Activated naive CD8-positive, alpha-beta T cell (primary cell): ENCODE measurements at regions not wholly inside any gene's neighbourhood (a gene's known extent, or its start where the extent isn't known, plus 50 kb on each side); places are given as distances from the start of the nearest gene placed in this dataset.

Experiments
- H3K27ac Mint-ChIP-seq: one replicate; pipeline ENCODE4 v1.8.0; 2021; ENCODE audit warnings: mixed read lengths
- H3K27me3 Mint-ChIP-seq: one replicate; pipeline ENCODE4 v1.8.0; 2021; ENCODE audit warnings: mixed read lengths
- H3K36me3 Mint-ChIP-seq: one replicate; pipeline ENCODE4 v1.8.0; 2021; ENCODE audit warnings: mixed read lengths
- H3K4me1 Mint-ChIP-seq: one replicate; pipeline ENCODE4 v1.8.0; 2021; ENCODE audit warnings: low read depth, mixed read lengths
- H3K4me3 Mint-ChIP-seq: one replicate; pipeline ENCODE4 v1.8.0; 2021; ENCODE audit warnings: mild to moderate bottlenecking, mixed read lengths
- H3K9me3 Mint-ChIP-seq: one replicate; pipeline ENCODE4 v1.8.0; 2021; ENCODE audit warnings: low read depth, mixed read lengths

DNA sequence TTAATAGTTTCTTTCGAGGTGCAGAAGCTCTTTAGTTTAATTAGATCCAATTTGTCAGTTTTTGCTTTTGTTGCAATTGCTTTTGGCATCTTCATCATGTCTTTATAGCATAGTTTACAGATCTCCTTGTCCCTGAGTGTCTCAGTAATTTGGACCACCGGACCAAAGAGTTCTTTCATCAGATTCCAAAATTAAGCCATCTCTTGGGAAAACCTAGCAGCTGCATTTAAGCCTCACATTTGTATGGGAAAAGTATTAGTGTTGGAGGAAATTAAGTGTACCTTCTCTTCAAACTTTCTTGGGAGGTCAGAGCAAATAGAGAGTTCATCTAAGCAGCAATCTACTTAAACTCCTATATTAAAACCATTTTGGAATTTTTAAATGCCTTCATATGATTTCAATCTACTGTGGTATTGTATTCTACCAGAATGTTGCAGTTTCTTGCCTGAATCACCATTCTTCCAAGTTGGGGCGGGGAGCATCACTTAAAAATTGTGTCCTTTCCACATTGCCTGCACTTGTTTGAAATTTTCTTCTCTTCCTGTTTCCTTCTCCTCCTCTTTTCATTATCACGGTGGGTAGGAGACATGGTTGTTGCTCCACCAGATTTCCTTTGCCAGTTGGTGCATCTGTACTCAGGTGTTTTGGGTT lies 97.3 kb upstream of the DAB2 start:
- Mint-ChIP-seq H3K27ac (no peak overlapping the region), H3K27me3 (peaks cover 4% of the 10 kb centered on the region)

DNA sequence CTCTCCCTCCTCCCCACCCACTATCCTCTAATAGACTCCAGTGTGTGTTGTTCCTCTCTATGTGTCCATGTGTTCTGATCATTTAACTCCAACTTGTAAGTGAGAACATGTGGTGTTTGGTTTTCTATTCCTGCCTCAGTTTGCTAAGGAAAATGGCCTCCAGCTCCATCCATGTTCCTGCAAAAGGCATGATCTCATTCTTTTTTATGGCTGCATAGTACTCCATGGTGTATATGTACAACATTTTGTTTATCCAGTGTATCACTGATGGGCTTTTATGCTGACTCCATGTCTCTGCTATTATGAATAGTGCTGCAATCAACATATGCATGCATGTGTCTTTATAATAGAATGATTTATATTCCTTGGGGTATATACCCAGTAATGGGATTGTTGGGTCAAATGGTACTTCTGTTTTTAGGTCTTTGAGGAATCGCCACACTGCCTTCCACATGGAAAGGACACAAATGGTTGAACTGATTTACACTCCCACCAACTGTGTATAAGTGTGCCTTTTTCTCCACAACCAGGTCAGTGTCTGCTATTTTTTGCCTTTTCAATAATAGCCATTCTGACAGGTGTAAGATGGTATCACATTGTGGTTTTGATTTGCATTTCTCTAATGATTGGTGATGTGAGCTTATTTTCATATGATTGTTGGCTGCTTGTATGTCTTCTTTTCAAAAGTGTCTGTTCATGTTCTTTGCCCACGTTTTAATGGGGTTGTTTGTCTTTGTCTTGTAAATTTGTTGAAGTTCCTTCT lies 96.5 kb upstream of the DAB2 start:
- H3K36me3 Mint-ChIP-seq = peaks cover 2% of the 10 kb centered on the region
- no peaks in the 10 kb centered on the region for H3K9me3 Mint-ChIP-seq
- H3K4me3 Mint-ChIP-seq = no peak overlapping the region
- H3K27ac Mint-ChIP-seq = no peak overlapping the region
- peaks cover 6% of the 10 kb centered on the region for H3K27me3 Mint-ChIP-seq
- no peaks in the 10 kb centered on the region for H3K4me1 Mint-ChIP-seq

More for the DNA sequence above, 97.3 kb upstream of the DAB2 start:
- Mint-ChIP-seq H3K4me3 (no peak overlapping the region), H3K9me3 (no peaks in the 10 kb centered on the region), H3K36me3 (no peaks in the 10 kb centered on the region), H3K4me1 (no peaks in the 10 kb centered on the region)

DNA sequence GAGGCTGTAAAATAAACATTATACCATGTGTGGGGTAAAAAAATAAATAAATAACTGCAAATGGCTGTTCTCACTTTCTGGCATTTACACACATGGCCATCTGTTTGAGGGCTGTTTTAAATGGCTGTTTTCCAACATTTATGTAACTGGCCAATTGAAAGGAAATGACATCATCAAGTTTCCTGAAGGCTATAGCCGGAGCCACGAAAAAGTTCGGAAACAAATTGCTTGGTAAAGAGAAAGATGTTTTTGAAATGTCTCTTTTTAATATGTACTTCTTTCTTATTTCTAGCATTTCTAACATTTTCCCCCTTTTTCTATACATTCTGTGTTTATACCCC lies 95.4 kb upstream of the DAB2 start:
- H3K36me3 Mint-ChIP-seq = peaks cover 2% of the 10 kb centered on the region
- H3K27me3 Mint-ChIP-seq = peaks cover 6% of the 10 kb centered on the region
- H3K4me3 Mint-ChIP-seq = no peak overlapping the region
- H3K27ac Mint-ChIP-seq = no peak overlapping the region
- no peaks in the 10 kb centered on the region for H3K4me1 Mint-ChIP-seq
- H3K9me3 Mint-ChIP-seq = no peaks in the 10 kb centered on the region

DNA sequence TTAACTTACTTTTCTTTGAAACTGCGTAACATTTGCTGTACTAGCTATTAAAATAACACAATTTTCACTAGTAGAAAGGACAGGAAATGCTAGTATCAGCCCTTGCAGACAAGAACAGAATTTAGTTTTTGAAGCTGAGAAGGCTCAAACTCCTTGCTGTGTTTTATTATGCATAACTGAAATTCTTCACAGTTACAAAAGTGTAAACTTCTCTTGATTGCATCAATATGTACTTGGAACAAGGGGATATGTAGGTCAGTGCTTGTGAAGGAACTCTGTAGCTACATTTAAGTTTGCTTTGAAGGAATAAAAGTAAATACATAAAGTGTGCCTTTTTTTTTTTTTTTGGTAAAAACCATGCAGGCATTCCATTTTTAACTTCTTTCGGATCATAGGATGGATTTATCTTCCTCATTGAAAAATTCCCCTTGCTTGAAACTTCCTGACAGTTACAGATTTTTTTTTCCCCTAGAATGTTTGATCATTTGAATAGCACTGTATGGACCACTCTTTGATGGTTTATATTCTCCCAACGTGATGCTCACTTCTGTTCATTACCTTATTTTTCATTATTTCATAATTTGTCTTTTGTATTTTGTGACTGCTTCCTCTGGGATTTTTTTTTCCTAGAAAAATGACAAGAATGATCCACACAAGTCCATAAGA lies 94.9 kb upstream of the DAB2 start:
- no peaks in the 10 kb centered on the region for H3K9me3 Mint-ChIP-seq
- no peak overlapping the region for H3K27ac Mint-ChIP-seq
- H3K27me3 Mint-ChIP-seq = peaks cover 6% of the 10 kb centered on the region
- H3K4me1 Mint-ChIP-seq = no peaks in the 10 kb centered on the region
- no peak overlapping the region for H3K4me3 Mint-ChIP-seq
- peaks cover 2% of the 10 kb centered on the region for H3K36me3 Mint-ChIP-seq

DNA sequence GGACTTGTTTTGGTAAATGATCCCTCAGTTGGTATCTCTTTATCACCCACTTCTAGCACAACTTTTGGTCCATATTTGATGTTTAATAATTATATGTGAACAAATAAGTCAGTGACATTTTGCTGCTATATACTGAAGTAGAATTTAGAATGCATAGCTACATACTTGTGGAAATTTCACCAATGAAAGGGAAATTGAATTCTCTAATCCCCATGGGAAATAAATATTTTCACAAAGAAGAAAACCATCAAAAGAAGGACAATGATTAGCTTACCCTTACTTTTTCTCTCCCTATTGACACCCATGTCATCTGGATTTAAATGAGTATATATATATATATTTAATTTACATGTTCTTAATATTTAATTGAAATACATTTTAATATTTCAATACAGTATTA lies 94.3 kb upstream of the DAB2 start:
- Mint-ChIP-seq H3K27ac (no peak overlapping the region), H3K36me3 (peaks cover 2% of the 10 kb centered on the region), H3K4me3 (no peak overlapping the region), H3K4me1 (no peaks in the 10 kb centered on the region), H3K9me3 (no peaks in the 10 kb centered on the region), H3K27me3 (peaks cover 6% of the 10 kb centered on the region)

DNA sequence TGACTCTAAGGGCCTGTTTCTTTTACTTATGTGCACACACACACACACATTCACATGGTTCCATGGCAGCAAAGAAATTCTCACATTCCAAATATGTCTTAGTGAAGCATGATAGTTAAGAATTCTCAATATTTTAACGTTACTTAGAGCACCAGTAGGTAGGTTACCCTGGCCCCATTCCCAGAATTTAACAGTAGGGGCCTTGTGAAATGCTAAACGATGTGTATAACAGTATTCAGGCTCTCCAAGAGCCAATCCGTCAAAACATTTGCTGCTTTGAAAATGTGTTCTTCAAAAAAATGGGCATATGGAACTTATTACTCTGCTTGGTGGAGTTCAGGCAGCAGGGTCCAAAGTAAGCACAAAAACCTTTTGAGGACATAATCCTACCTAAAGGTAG lies 93.7 kb upstream of the DAB2 start:
- Mint-ChIP-seq H3K4me3 (no peak overlapping the region), H3K36me3 (peaks cover 2% of the 10 kb centered on the region), H3K4me1 (no peaks in the 10 kb centered on the region), H3K9me3 (no peaks in the 10 kb centered on the region), H3K27ac (no peak overlapping the region), H3K27me3 (peaks cover 6% of the 10 kb centered on the region)

DNA sequence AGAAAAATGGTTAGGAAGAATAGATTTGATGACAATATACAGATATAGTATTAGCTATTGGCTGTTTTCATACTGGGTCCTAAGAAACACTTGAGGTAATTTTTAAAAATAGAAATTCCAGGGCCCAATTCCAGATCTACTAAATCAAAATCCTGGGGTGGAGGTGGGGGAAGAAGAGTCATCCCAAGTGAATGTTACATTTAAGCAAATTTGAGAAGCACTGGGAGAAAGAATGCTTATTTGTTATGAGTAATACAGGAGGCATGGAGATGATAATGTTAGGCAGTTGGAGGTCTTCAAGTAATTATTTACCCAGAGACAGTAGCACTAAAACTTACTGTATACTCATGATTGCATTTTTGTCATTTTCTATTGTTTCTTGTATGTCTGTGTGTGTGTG lies 93.0 kb upstream of the DAB2 start:
- H3K4me1 Mint-ChIP-seq = no peaks in the 10 kb centered on the region
- no peaks in the 10 kb centered on the region for H3K9me3 Mint-ChIP-seq
- peaks cover 6% of the 10 kb centered on the region for H3K27me3 Mint-ChIP-seq
- H3K27ac Mint-ChIP-seq = no peak overlapping the region
- peaks cover 2% of the 10 kb centered on the region for H3K36me3 Mint-ChIP-seq
- H3K4me3 Mint-ChIP-seq = no peak overlapping the region

DNA sequence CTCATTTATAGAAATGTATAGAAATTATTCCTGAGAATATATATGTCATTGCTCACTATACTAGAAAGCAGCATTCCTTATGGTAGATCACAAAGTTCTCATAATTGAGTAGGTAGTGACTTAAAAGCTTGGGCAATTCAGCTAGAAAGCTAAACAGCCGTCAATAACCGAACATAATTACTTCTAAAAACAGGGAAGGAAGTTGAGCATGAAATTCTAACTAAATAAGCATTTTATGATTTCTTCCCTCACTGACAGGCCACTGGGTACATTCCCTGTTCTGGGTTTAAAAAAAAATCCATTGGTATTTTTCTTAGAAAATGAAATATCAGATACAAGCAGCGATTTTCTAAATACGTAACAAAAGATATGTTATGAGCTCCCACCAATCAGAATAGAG lies 91.1 kb upstream of the DAB2 start:
- H3K4me1 Mint-ChIP-seq = no peaks in the 10 kb centered on the region

DNA sequence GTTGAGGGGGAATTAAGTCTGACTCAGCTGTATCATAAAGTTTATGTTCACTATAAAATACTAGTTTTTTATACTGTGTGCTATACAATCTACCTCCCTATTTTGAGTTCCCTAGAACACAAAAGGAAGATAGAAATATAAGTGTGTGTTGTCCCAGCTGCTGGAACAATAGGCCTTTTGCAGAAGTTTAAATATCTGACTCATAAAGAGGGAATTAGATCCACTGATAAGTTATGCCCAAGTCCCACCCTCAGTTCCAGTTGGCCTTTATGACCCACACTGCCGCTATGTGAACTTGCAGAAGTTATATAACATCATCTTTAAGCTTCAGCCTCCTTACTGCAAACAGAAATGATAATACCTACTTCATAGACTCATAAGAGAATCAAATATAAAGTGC lies 88.5 kb upstream of the DAB2 start:
- H3K27ac Mint-ChIP-seq = no peak overlapping the region
- H3K9me3 Mint-ChIP-seq = no peaks in the 10 kb centered on the region
- H3K36me3 Mint-ChIP-seq = peaks cover 2% of the 10 kb centered on the region
- H3K4me1 Mint-ChIP-seq = no peaks in the 10 kb centered on the region
- H3K27me3 Mint-ChIP-seq = peaks cover 1% of the 10 kb centered on the region
- no peak overlapping the region for H3K4me3 Mint-ChIP-seq

More for the DNA sequence above, 91.1 kb upstream of the DAB2 start:
- H3K9me3 Mint-ChIP-seq = no peaks in the 10 kb centered on the region
- no peak overlapping the region for H3K4me3 Mint-ChIP-seq
- H3K27me3 Mint-ChIP-seq = peaks cover 1% of the 10 kb centered on the region
- H3K27ac Mint-ChIP-seq = no peak overlapping the region
- H3K36me3 Mint-ChIP-seq = peaks cover 2% of the 10 kb centered on the region

DNA sequence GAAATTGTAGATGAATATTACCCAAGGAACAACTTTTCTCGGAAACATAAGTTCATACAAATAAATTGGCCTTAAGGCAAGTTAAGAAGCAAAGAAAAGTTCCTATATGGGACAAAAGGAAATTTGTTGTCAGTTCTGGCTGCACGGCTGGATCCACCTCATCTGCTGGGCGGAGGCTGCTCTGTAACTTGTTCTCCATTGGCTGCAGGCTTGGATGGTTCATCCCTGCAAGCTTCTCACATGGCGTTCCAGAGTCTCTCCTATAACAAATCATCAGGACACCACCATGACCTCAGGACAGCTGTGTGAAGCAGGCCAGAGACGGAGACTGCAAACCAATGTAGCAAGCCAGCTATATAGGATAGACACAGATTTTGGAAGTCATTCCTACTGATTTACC lies 81.4 kb upstream of the DAB2 start:
- H3K27me3 Mint-ChIP-seq = peaks cover 14% of the 10 kb centered on the region
- no peak overlapping the region for H3K27ac Mint-ChIP-seq
- no peaks in the 10 kb centered on the region for H3K4me1 Mint-ChIP-seq
- no peak overlapping the region for H3K4me3 Mint-ChIP-seq
- H3K9me3 Mint-ChIP-seq = no peaks in the 10 kb centered on the region
- H3K36me3 Mint-ChIP-seq = no peaks in the 10 kb centered on the region

DNA sequence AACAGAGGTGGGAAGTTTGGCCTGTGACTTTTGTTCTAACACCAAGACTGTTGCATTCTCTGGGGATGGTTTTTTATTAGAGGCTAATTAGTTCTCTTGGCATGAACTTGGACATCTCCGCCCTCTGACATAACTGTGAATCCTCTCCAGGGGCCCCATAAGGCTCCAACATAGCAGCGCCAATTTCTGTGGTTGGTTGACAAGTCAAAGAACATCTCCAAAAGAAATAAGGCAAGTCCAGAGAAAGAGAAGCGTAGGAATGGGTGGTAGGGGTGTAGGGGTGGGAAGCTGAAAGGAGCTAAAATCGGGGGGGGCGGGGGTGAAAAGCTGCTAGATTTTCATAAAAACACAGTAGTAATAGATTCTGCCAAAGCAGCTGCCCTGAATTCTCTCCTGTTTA lies 81.0 kb upstream of the DAB2 start:
- Mint-ChIP-seq H3K4me1 (no peaks in the 10 kb centered on the region), H3K36me3 (no peaks in the 10 kb centered on the region), H3K27me3 (peaks cover 14% of the 10 kb centered on the region), H3K9me3 (no peaks in the 10 kb centered on the region), H3K4me3 (no peak overlapping the region), H3K27ac (no peak overlapping the region)

DNA sequence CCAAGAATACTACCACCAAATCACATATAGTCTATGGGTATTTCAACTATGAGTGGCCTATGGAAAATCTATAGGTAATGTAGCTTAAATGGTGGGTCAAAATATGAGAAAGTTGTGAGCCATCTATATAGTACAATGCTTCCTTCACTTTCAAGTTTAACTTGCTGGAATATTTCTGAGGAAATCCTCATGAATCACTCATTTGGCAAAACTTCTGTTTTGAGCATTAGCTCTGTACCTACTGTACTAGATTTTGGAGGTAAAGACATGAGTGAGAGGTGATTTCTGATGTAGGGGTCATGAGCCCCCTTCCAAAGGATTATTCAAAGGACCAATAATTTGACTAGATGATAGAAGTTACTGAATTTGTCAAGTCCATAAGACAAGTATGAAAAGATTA lies 80.6 kb upstream of the DAB2 start:
- Mint-ChIP-seq H3K27ac (no peak overlapping the region), H3K4me3 (no peak overlapping the region), H3K36me3 (no peaks in the 10 kb centered on the region), H3K9me3 (no peaks in the 10 kb centered on the region), H3K27me3 (peaks cover 15% of the 10 kb centered on the region), H3K4me1 (no peaks in the 10 kb centered on the region)

DNA sequence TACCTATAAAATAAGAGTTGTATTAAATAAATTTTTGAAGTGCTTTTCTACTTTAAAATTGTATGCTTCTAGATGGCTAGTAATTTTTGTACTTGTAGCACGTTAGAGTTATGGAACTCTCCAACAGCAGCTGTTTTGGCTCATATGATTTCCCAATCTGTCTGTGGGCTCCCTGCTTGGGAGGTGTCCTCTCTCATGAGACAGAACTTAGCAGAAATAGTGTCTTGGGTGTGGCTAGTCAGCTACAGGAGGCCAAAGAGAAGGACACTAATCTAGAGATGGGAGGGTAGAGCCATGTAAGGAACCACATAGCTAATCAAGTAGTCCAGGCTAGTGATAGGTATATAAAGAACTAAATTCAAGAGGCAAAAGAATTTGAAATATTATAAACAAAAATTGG lies 78.4 kb upstream of the DAB2 start:
- peaks cover 20% of the 10 kb centered on the region for H3K27me3 Mint-ChIP-seq
- no peaks in the 10 kb centered on the region for H3K4me1 Mint-ChIP-seq
- no peak overlapping the region for H3K4me3 Mint-ChIP-seq
- no peaks in the 10 kb centered on the region for H3K9me3 Mint-ChIP-seq
- H3K27ac Mint-ChIP-seq = no peak overlapping the region
- no peaks in the 10 kb centered on the region for H3K36me3 Mint-ChIP-seq

DNA sequence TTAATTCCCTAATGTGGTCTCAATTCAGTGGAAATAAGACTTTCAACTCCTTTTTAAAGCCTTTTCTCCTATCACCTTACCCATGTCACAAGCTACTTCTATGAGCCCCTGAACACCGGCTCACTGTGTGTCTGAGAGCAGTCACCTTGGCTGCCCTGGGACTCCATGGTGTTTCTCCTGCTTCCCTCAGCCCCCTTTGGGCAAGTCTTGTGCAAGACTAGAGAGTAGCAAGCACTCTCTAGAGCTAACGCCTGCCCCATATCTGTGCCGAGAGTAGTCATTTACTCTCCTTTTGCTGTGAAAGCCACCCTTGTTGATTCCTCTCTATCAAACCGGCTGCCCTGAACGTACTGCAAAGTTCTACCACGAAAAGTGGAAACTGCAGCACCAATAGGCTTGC lies 77.9 kb upstream of the DAB2 start:
- H3K4me1 Mint-ChIP-seq = no peaks in the 10 kb centered on the region
- no peak overlapping the region for H3K4me3 Mint-ChIP-seq
- H3K36me3 Mint-ChIP-seq = no peaks in the 10 kb centered on the region
- H3K27me3 Mint-ChIP-seq = peaks cover 21% of the 10 kb centered on the region
- no peaks in the 10 kb centered on the region for H3K9me3 Mint-ChIP-seq
- H3K27ac Mint-ChIP-seq = no peak overlapping the region

DNA sequence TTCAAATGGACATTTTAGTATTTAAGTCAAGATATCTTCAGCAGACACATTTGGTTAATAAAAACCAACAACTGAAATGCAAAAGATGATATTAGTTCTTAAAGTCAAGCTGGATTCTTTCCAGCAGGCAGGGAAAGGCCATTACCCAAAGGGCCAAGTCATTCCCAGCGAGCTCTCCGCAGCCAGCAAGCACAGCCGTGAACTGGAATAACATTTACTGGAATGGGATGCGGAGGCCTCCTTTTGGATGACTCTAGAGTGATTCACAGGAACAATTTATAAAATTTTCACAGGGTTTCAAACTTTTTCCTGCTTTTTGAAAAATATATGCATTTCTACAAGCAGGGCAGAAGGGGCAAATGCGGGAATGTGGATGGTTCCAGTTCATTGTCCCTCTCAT lies 76.6 kb upstream of the DAB2 start:
- H3K4me3 Mint-ChIP-seq = no peak overlapping the region
- peaks cover 15% of the 10 kb centered on the region for H3K27me3 Mint-ChIP-seq
- no peaks in the 10 kb centered on the region for H3K9me3 Mint-ChIP-seq
- no peaks in the 10 kb centered on the region for H3K4me1 Mint-ChIP-seq
- H3K36me3 Mint-ChIP-seq = no peaks in the 10 kb centered on the region
- no peak overlapping the region for H3K27ac Mint-ChIP-seq
